Upper lobe of left lung (tissue), 6 donors: ENCODE measurements at regions not wholly inside any gene's neighbourhood (a gene's known extent, or its start where the extent isn't known, plus 50 kb on each side); places are given as distances from the start of the nearest gene placed in this dataset.

Experiments used
- ATAC-seq, 2 donors: fragments of 200-7000 bp; cut with Tn5 transposase; one replicate each; pipeline ENCODE4 v1.9.1; 2022; ENCODE audit warnings: mild to moderate bottlenecking in 2 of 2, moderate library complexity in 2 of 2; ENCODE audit not compliant: low FRiP score in 2 of 2
- DNase-seq, 2 donors: peaks; one replicate each; pipeline ENCODE4 v3.0.0-alpha.2; 2019 to 2020
- H3K27ac ChIP-seq, 4 donors: fragments of 200-600 bp; sonication (generic); one replicate each; pipeline ENCODE4 v1.5.1; 2016 to 2019
- H3K27me3 ChIP-seq, 4 donors: fragments of 200-600 bp; sonication (generic); one replicate each; pipeline ENCODE4 v1.5.1; 2017 to 2019
- H3K36me3 ChIP-seq, 4 donors: fragments of 200-600 bp; sonication (generic); one replicate each; pipeline ENCODE4 v1.5.1; 2016 to 2019
- H3K4me1 ChIP-seq, 4 donors: fragments of 200-600 bp; sonication (generic); one replicate each; pipeline ENCODE4 v1.5.1; 2018 to 2019
- H3K4me3 ChIP-seq, 4 donors: fragments of 200-600 bp; sonication (generic); one replicate each; pipeline ENCODE4 v1.5.1; 2017 to 2019; ENCODE audit warnings: mild to moderate bottlenecking in 2 of 4, moderate library complexity in 1 of 4
- H3K9me3 ChIP-seq, 4 donors: fragments of 200-600 bp; sonication (generic); one replicate each; pipeline ENCODE4 v1.5.1; 2018 to 2019
- CTCF ChIP-seq, 6 experiments: fragments of 450-650 bp in 4 of 6; fragments of 200-600 bp in 2 of 6; sonication (generic) in 2 of 6; IDR thresholded peaks; one replicate each; pipeline ENCODE4 v1.5.1; 2016 to 2019; ENCODE audit warnings: antibody characterized with exemption in 6 of 6
- EP300 ChIP-seq, 4 donors: sonication (generic); formaldehyde crosslinking; IDR thresholded peaks; one replicate each; pipeline ENCODE4 v1.5.1; 2017; ENCODE audit warnings: antibody characterized with exemption in 4 of 4, control low read depth in 2 of 4
- POLR2A ChIP-seq, 4 donors: fragments of 450-650 bp; IDR thresholded peaks; one replicate each; pipeline ENCODE4 v1.5.1; 2016 to 2017; ENCODE audit warnings: antibody characterized with exemption in 4 of 4, mild to moderate bottlenecking in 2 of 4
- POLR2AphosphoS5 ChIP-seq, 2 donors: sonication (generic); formaldehyde crosslinking; IDR thresholded peaks; one replicate each; pipeline ENCODE4 v1.5.1; 2017; ENCODE audit warnings: antibody characterized with exemption in 2 of 2
- WGBS, 2 donors: methylation state at CpG; one replicate each; pipeline ENCODE4 v1.1.5; 2017 to 2018; 5-methylcytosine and 5-hydroxymethylcytosine counted together
- donor health status: DM: no; HTN: no; CAD: no; lungs with moderate emphysema.
- donor health status: DM: no; HTN: yes; CAD: no; lungs with severe emphysema.

- DNase-seq (no peak), ATAC-seq (no peak)
- Histone ChIP-seq H3K4me1 (no peaks in the 10 kb centered on the region), H3K4me3 (no peak overlapping the region), H3K9me3 (no peaks in the 10 kb centered on the region), H3K27ac (no peak overlapping the region), H3K27me3 (no peaks in the 10 kb centered on the region), H3K36me3 (no peaks in the 10 kb centered on the region)
- TF ChIP-seq POLR2AphosphoS5 (IDR thresholded peaks at IDR 0.05): no peak
- no peak for TF ChIP-seq EP300 (IDR thresholded peaks at IDR 0.05)
- TF ChIP-seq CTCF (IDR thresholded peaks at IDR 0.05): no peak
- TF ChIP-seq POLR2A (IDR thresholded peaks at IDR 0.05): no peak
- 87 to 98% methylated on average over 5 of the region's 5 CpGs for WGBS, 2 donors
These were observed 95.3 kb upstream of the ANK3 start for GRCh38 chr10:60485025-60485424.

GRCh38 chr10:60480865-60481563 lies 91.3 kb upstream of the ANK3 start:
- WGBS, 2 donors: 62 to 77% methylated on average over 8 of the region's 8 CpGs
- Histone ChIP-seq H3K4me3 (no peak overlapping the region), H3K9me3 (no peaks in the 10 kb centered on the region), H3K27me3 (no peaks in the 10 kb centered on the region), H3K4me1 (no peaks in the 10 kb centered on the region), H3K36me3 (no peaks in the 10 kb centered on the region), H3K27ac (no peak overlapping the region)
- DNase-seq: peak in 1 of 2 donors; percentile 27
- peak in 1 of 2 donors; percentile 14 for ATAC-seq
- no peak for TF ChIP-seq CTCF (IDR thresholded peaks at IDR 0.05)
- TF ChIP-seq POLR2AphosphoS5 (IDR thresholded peaks at IDR 0.05): no peak
- no peak for TF ChIP-seq EP300 (IDR thresholded peaks at IDR 0.05)
- no peak for TF ChIP-seq POLR2A (IDR thresholded peaks at IDR 0.05)

- Histone ChIP-seq H3K36me3 (no peaks in the 10 kb centered on the region), H3K4me1 (no peaks in the 10 kb centered on the region), H3K27me3 (no peaks in the 10 kb centered on the region), H3K9me3 (no peaks in the 10 kb centered on the region), H3K4me3 (no peak overlapping the region), H3K27ac (no peak overlapping the region)
- no peak for TF ChIP-seq EP300 (IDR thresholded peaks at IDR 0.05)
- TF ChIP-seq POLR2AphosphoS5 (IDR thresholded peaks at IDR 0.05): no peak
- TF ChIP-seq POLR2A (IDR thresholded peaks at IDR 0.05): no peak
- TF ChIP-seq CTCF (IDR thresholded peaks at IDR 0.05): no peak
- 84 to 86% methylated on average over 4 of the region's 4 CpGs for WGBS, 2 donors
- DNase-seq (no peak), ATAC-seq (no peak)
These were observed 89.8 kb upstream of the ANK3 start for GRCh38 chr10:60479305-60480020.

- ATAC-seq (no peak), DNase-seq (no peak)
- TF ChIP-seq EP300 (IDR thresholded peaks at IDR 0.05) (no peak), POLR2A (IDR thresholded peaks at IDR 0.05) (no peak), CTCF (IDR thresholded peaks at IDR 0.05) (no peak), POLR2AphosphoS5 (IDR thresholded peaks at IDR 0.05) (no peak)
- H3K27me3 ChIP-seq: no peaks in the 10 kb centered on the region
- H3K27ac ChIP-seq: no peak overlapping the region
- 92 to 95% methylated on average over 2 of the region's 2 CpGs for WGBS, 2 donors
- no peak overlapping the region for H3K4me3 ChIP-seq
- no peaks in the 10 kb centered on the region for H3K4me1 ChIP-seq
- H3K9me3 ChIP-seq: no peaks in the 10 kb centered on the region
- H3K36me3 ChIP-seq: no peaks in the 10 kb centered on the region
These were observed 86.8 kb upstream of the ANK3 start for GRCh38 chr10:60476451-60476850.
